NAMALWA (cell line): ENCODE measurements at regions not wholly inside any gene's neighbourhood (a gene's known extent, or its start where the extent isn't known, plus 50 kb on each side); places are given as distances from the start of the nearest gene placed in this dataset.
"Not testable (repeated sequence)": the region's sequence is repeated elsewhere in the genome, so short reads cannot be mapped to it uniquely, and the experiment has no call there.

Experiments
- DNase-seq: peaks from one replicate; pipeline ENCODE4 v3.0.0-alpha.2; 2015; ENCODE audit warnings: low spot score

GRCh38 chr7:54390565-54390964, 151.6 kb upstream of the VSTM2A start:
- DNase-seq, result no peak

GRCh38 chr7:54392935-54393334, 149.2 kb upstream of the VSTM2A start:
- DNase-seq, result no peak

- DNase-seq, result no peak
These were observed 147.3 kb upstream of the VSTM2A start for GRCh38 chr7:54394834-54395233.

- DNase-seq, result no peak
These were observed 144.2 kb upstream of the VSTM2A start for GRCh38 chr7:54397836-54398612.

GRCh38 chr7:54398863-54399262, 143.3 kb upstream of the VSTM2A start:
- DNase-seq, result no peak

- DNase-seq, result no peak
These were observed 132.3 kb upstream of the VSTM2A start for GRCh38 chr7:54409917-54410316.

- DNase-seq, result no peak
These were observed 125.5 kb upstream of the VSTM2A start for GRCh38 chr7:54416678-54417077.

GRCh38 chr7:54419209-54419608, 123.0 kb upstream of the VSTM2A start:
- no peak for DNase-seq

- DNase-seq, result peak; percentile 34
These were observed 115.8 kb upstream of the VSTM2A start for GRCh38 chr7:54426406-54426805.

GRCh38 chr7:54429111-54429510, 113.1 kb upstream of the VSTM2A start:
- DNase-seq, result no peak

GRCh38 chr7:54439391-54439790, 102.8 kb upstream of the VSTM2A start:
- no peak for DNase-seq

GRCh38 chr7:54444046-54444686, 98.0 kb upstream of the VSTM2A start:
- DNase-seq, result not testable (repeated sequence)

- not testable (repeated sequence) for DNase-seq
These were observed 89.0 kb upstream of the VSTM2A start for GRCh38 chr7:54453168-54453567.

GRCh38 chr7:54454700-54455099, 87.5 kb upstream of the VSTM2A start:
- not testable (repeated sequence) for DNase-seq

- no peak for DNase-seq
These were observed 77.1 kb upstream of the VSTM2A start for GRCh38 chr7:54465095-54465494.

GRCh38 chr7:54469740-54470139, 72.4 kb upstream of the VSTM2A start:
- DNase-seq, result no peak

- DNase-seq, result no peak
These were observed 65.6 kb upstream of the VSTM2A start for GRCh38 chr7:54476609-54477008.

- DNase-seq, result peak; percentile 23
These were observed 65.1 kb upstream of the VSTM2A start for GRCh38 chr7:54477083-54477482.

GRCh38 chr7:54483523-54483922, 58.7 kb upstream of the VSTM2A start:
- DNase-seq, result no peak

- DNase-seq, result no peak
These were observed 57.1 kb upstream of the VSTM2A start for GRCh38 chr7:54485044-54485443.
